NCI-H2196 treated with DMSO at 0.1 percent for 48 hours (cell line): ENCODE measurements at regions not wholly inside any gene's neighbourhood (a gene's known extent, or its start where the extent isn't known, plus 50 kb on each side); places are given as distances from the start of the nearest gene placed in this dataset.
"Not testable (repeated sequence)": the region's sequence is repeated elsewhere in the genome, so short reads cannot be mapped to it uniquely, and the experiment has no call there.

Experiments
- DNase-seq: peaks from one replicate; lab custom pipeline; 2025; ENCODE audit not compliant: unreplicated experiment; lab: John Stamatoyannopoulos, UW

DNA sequence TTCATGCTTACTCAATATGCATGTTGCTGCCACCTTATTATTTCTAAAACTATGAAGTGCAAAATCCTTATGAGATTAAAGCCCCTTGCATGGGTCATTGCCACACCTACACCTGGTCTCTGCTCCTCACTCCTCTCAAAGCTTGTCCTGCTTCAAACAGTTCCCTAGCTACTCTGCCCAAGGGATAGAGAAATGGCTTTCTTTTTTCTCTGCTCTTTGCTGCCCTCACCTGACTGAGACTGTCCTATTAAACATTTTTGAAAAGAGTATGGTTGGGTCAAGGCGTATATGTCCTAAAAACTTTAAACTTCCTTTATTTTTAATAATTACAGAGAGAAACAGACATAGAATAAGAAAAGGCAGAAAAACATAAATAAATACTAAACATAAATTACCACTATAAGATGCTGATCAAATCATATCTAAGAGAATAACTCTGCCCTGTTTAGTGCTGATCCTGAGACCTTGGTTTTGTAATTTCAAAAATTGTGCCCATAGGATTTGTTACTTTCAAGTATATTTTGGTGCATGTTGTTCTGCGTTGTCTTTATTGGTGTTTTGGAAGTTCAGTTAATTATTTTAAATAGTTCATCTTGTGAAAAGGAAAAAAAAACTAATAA is 704.9 kb upstream of the PABPC4L start:
- no peak for DNase-seq

DNA sequence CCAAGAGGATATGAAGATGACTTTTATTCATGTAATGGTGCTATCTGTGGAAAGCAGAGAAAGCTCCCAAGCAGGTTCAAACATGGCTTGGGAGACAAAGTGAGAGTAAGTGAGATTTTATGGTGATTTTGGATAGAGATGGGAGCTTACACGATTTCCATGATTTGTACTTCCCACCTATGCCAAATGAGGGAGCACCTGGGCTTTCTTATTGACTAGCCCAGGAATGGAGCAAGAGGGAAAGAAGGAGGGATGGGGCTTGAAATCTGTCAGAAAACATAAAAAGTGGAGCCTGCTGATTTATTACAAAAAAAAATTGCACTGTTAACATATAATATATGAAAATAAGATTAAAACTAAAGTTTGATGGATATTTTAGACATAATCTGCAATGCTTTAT is 703.5 kb upstream of the PABPC4L start:
- DNase-seq: no peak

DNA sequence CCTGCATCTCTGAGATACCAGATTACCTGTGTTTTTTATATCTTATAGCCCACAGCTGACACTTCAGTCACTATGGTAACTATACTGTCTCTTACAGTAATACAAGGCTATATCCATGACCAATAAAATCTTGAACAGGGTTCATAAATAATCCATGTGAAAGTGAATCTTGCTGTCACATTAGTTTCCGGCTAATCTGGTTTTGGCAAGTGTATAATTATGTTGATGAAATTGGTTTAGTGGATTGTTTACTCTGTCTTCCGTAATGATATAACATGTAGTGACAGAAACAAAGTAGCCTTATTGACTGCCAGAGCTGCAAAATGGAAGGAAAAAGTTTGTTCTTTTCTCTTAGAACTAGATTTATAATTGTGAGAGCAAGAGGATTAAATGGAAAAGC is 686.6 kb upstream of the PABPC4L start:
- no peak for DNase-seq

GRCh38 chr4:134885436-134885835 is 683.8 kb upstream of the PABPC4L start:
- no peak for DNase-seq

GRCh38 chr4:134883831-134884449 is 682.4 kb upstream of the PABPC4L start:
- DNase-seq: no peak

- no peak for DNase-seq
These were observed 677.4 kb upstream of the PABPC4L start for GRCh38 chr4:134879019-134879418.

GRCh38 chr4:134867027-134867426 is 665.4 kb upstream of the PABPC4L start:
- no peak for DNase-seq

GRCh38 chr4:134865675-134866074 is 664.1 kb upstream of the PABPC4L start:
- no peak for DNase-seq

DNA sequence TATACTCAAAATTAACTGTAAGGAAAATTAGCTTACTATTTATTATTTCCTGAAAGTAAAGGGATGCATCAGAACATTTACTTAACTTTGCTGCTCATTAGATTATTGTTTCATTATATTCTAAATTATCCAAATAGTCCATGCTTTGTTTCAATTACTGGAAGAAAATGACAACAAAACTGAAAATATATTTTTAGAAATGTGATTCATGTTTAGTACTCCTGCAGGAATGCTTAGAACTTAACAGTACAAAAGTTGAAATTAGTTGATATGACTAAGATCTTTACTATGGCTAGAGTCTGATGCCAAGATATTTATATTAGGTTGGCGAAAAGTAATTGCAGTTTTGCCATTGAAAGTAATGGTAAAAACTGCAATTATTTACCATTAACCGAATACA is 660.5 kb upstream of the PABPC4L start:
- DNase-seq: no peak

- no peak for DNase-seq
These were observed 647.1 kb upstream of the PABPC4L start for GRCh38 chr4:134848681-134849080.

GRCh38 chr4:134830741-134831140 is 629.2 kb upstream of the PABPC4L start:
- DNase-seq: not testable (repeated sequence)

DNA sequence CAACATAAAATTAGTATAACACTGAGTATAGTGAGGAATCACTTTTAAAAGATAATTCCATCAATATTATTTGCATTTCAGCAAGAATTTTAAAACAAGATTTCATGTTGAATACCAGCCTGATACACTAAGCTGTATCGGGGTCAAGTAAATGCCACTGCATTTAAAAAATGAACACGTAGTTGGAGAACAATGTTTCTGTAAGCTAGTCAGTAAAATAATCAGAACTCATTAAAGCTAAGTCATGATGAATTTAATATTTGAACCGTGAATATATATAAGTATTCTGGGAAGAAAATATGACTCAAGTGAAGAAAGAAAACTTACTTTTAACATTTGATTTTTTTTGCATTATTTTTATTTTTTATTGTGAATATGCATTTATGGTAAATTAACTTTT is 611.0 kb upstream of the PABPC4L start:
- DNase-seq: no peak

DNA sequence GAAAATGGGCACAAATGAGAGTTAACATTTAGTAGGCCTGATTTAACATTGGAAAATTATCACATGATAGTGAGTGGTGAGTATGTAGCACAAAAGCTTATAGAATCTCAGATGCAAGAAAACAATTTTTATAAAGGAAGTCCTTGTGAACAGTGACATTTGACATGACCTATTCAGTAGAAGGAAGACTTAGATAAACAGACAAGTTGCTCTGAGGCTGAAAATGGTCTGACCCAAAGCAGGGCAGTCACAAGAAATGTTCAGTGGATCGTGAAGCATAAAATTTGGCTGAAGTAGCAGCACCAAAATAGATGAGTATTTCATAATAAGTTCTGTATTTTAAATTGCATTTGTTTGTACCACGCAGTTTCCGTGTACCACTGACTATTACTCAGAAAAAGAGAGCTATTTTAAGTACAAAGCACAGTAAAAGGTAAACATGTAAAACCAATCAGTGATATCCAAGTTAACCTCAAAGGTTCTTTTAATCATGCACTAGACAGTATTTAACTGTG is 605.7 kb upstream of the PABPC4L start:
- DNase-seq: no peak

DNA sequence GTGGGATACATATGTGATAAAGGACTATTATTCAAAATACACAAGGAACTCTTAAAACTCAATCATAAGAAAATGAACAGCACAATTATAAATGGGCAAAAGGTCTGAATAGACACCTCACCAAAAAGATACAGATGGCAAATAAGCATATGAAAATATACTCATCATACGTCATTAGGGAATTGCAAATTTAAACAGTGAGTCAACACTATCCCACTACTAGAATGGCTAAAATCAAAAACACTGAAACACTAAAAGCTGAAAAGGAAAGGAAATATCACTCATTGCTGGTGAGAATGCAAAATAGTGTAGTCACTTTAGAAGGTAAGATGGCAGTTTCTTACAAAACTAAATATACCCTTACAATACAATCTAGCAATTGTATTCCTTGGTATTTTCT is 597.0 kb upstream of the PABPC4L start:
- DNase-seq: no peak

- DNase-seq: no peak
These were observed 585.7 kb upstream of the PABPC4L start for GRCh38 chr4:134787315-134787714.

DNA sequence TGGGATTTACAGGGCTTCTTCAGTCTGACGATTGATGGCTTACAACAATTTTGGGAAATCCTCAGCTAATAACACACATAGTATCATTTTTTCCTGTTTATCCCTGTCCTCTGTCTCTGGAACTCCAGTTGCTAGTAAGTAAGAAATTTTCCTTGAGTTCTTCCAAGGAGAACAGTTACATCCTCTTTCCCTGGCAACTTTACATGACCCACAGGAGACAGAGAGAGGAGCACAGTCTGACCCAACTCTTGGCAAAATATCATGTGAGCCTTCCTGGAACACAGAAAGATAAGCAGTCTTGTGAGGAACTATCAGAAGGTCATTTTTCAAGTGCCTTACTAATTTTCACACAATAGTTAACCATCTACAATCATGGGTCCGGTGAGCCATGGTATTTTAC is 578.7 kb upstream of the PABPC4L start:
- DNase-seq: no peak

- no peak for DNase-seq
These were observed 576.0 kb upstream of the PABPC4L start for GRCh38 chr4:134777606-134778005.

- no peak for DNase-seq
These were observed 572.0 kb upstream of the PABPC4L start for GRCh38 chr4:134773497-134774000.

- no peak for DNase-seq
These were observed 560.5 kb upstream of the PABPC4L start for GRCh38 chr4:134762053-134762452.

DNA sequence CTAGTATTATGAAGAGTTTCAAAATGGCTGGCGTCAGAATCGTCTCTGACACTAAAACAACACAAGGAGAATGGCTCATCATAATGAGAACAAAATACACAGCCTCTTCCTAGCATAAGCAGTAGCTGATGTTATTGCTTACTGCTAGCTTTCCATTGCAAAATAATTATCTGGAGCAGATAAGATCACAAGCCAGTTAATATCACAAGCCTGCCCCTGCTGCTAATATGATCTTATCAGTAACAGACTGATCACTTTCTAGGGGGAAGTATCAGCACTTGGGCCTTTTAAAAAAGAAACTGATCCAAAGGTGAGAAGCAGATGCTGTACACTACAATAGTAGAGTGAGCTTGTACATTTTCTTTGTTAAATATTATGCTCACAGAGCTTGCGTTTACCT is 554.8 kb upstream of the PABPC4L start:
- no peak for DNase-seq

- DNase-seq: no peak
These were observed 552.9 kb upstream of the PABPC4L start for GRCh38 chr4:134754301-134755019.

DNA sequence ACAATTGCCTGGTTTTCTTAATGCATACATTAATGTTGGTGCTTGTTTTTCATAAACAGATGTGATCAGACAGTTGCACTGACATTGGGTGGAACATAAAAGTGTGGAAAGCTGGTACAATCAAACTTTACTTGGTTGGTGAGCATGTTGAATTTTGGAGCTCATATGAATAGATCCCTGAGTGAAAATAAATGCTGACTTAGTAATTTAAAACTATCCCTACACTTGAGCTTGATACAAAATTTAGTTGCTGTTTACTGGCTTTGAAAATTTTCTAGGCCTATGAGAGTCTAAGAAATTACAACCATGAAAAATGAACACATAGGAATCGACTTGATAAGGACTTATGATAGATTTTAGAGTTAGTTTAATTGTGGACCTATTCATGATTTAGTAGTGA is 551.8 kb upstream of the PABPC4L start:
- no peak for DNase-seq
